HEK293T (cell line): ENCODE measurements at regions not wholly inside any gene's neighbourhood (a gene's known extent, or its start where the extent isn't known, plus 50 kb on each side); places are given as distances from the start of the nearest gene placed in this dataset.

Experiments used
- CTCF ChIA-PET: fragments of 350-600 bp; formaldehyde crosslinking; extraction: SDS; loops from one replicate; lab custom pipeline; 2021; ENCODE audit warnings: antibody characterized with exemption, inconsistent platforms; lab: Yijun Ruan, JAX
- POLR2A ChIA-PET: fragments of 350-600 bp; formaldehyde crosslinking; extraction: SDS; loops from one replicate; lab custom pipeline; 2020; ENCODE audit warnings: antibody characterized with exemption, inconsistent platforms; lab: Yijun Ruan, JAX
- DNase-seq: peaks from one replicate; pipeline ENCODE4 v3.0.0; 2012; ENCODE audit warnings: mixed read lengths; ENCODE audit errors: extremely low spot score
- ARNT ChIP-seq: fragments of 450-650 bp; IDR thresholded peaks from 2 replicates; pipeline ENCODE4 v1.6.1; 2017; ENCODE audit warnings: mild to moderate bottlenecking
- BHLHE40 ChIP-seq: fragments of 450-650 bp; IDR thresholded peaks from 2 replicates; pipeline ENCODE4 v1.6.1; 2016; ENCODE audit warnings: mild to moderate bottlenecking, moderate library complexity, borderline replicate concordance
- CTBP1 ChIP-seq: fragments of 450-650 bp; IDR thresholded peaks from 2 replicates; pipeline ENCODE4 v1.6.1; 2016; ENCODE audit warnings: borderline replicate concordance
- ELF4 ChIP-seq: fragments of 450-650 bp; IDR thresholded peaks from 2 replicates; pipeline ENCODE4 v1.6.1; 2017; ENCODE audit warnings: antibody characterized with exemption
- FOXA1 ChIP-seq: fragments of 450-650 bp; IDR thresholded peaks from 2 replicates; pipeline ENCODE4 v1.6.1; 2016; ENCODE audit warnings: mild to moderate bottlenecking
- FOXK2 ChIP-seq: fragments of 450-650 bp; IDR thresholded peaks from 2 replicates; pipeline ENCODE4 v1.6.1; 2016; ENCODE audit warnings: mild to moderate bottlenecking
- FOXM1 ChIP-seq: fragments of 450-650 bp; IDR thresholded peaks from 2 replicates; pipeline ENCODE4 v1.6.1; 2017; ENCODE audit warnings: mild to moderate bottlenecking, borderline replicate concordance
- HDGF ChIP-seq: fragments of 450-650 bp; IDR thresholded peaks from 2 replicates; pipeline ENCODE4 v1.6.1; 2017; ENCODE audit warnings: antibody characterized with exemption, borderline replicate concordance
- L3MBTL2 ChIP-seq: fragments of 450-650 bp; conservative IDR thresholded peaks from 2 replicates; pipeline ENCODE4 v1.6.1; 2016; ENCODE audit warnings: mild to moderate bottlenecking
- LEF1 ChIP-seq: fragments of 450-650 bp; IDR thresholded peaks from 2 replicates; pipeline ENCODE4 v1.6.1; 2017; ENCODE audit warnings: mild to moderate bottlenecking, borderline replicate concordance
- NFRKB ChIP-seq: fragments of 450-650 bp; IDR thresholded peaks from 2 replicates; pipeline ENCODE4 v1.6.1; 2016; ENCODE audit warnings: mild to moderate bottlenecking, moderate library complexity
- PKNOX1 ChIP-seq: fragments of 450-650 bp; IDR thresholded peaks from 2 replicates; pipeline ENCODE4 v1.6.1; 2016
- SP1 ChIP-seq: fragments of 450-650 bp; IDR thresholded peaks from 2 replicates; pipeline ENCODE4 v1.6.1; 2017
- SUZ12 ChIP-seq: fragments of 450-650 bp; IDR thresholded peaks from 2 replicates; pipeline ENCODE4 v1.6.1; 2016; ENCODE audit warnings: mild to moderate bottlenecking
- TARDBP ChIP-seq: fragments of 450-650 bp; IDR thresholded peaks from 2 replicates; pipeline ENCODE4 v1.6.1; 2016
- ZNF384 ChIP-seq: fragments of 450-650 bp; IDR thresholded peaks from 2 replicates; pipeline ENCODE4 v1.6.1; 2016

- CTCF ChIA-PET, result no interaction called here
Measured at GRCh38 chr16:60902114-60902513, 1134.1 kb downstream of the CDH8 start.

GRCh38 chr16:60882816-60883215 is 1153.4 kb downstream of the CDH8 start:
- CTCF ChIA-PET, result no interaction called here
- no peak for TF ChIP-seq NFRKB
- POLR2A ChIA-PET, result no interaction called here
- no peak for DNase-seq

More at GRCh38 chr16:60902114-60902513, 1134.1 kb downstream of the CDH8 start:
- TF ChIP-seq SP1 (no peak), ZNF384 (no peak), ELF4 (no peak), LEF1 (no peak), FOXK2 (no peak), CTBP1 (no peak), BHLHE40 (no peak), FOXM1 (no peak)
- POLR2A ChIA-PET, result no interaction called here
- no peak for DNase-seq

- CTCF ChIA-PET, result no interaction called here
- TF ChIP-seq NFRKB (no peak), FOXM1 (no peak), ZNF384 (no peak), PKNOX1 (no peak), FOXK2 (no peak), LEF1 (no peak), BHLHE40 (no peak), SP1 (no peak), TARDBP (no peak), CTBP1 (no peak), ELF4 (no peak), HDGF (no peak), SUZ12 (no peak), L3MBTL2 (no peak), ARNT (no peak)
- POLR2A ChIA-PET, result no interaction called here
- DNase-seq, result no peak
Measured at GRCh38 chr16:60852635-60853034, 1183.6 kb downstream of the CDH8 start.

GRCh38 chr16:60821661-60822060 is 1214.6 kb downstream of the CDH8 start:
- POLR2A ChIA-PET, result no interaction called here
- CTCF ChIA-PET, result no interaction called here
- DNase-seq, result no peak
- no peak for TF ChIP-seq TARDBP
- no peak for TF ChIP-seq FOXA1
- TF ChIP-seq L3MBTL2, result no peak
- no peak for TF ChIP-seq ELF4
- TF ChIP-seq SP1, result no peak
- TF ChIP-seq SUZ12, result no peak
- no peak for TF ChIP-seq ZNF384
- no peak for TF ChIP-seq ARNT
- TF ChIP-seq PKNOX1, result no peak
- TF ChIP-seq FOXK2, result no peak
- no peak for TF ChIP-seq BHLHE40
- TF ChIP-seq HDGF, result no peak
- TF ChIP-seq NFRKB, result no peak
- TF ChIP-seq CTBP1, result no peak
- no peak for TF ChIP-seq LEF1
- no peak for TF ChIP-seq FOXM1

GRCh38 chr16:60820361-60820760 is 1215.9 kb downstream of the CDH8 start:
- TF ChIP-seq TARDBP (no peak), NFRKB (no peak), FOXM1 (no peak)
- ChIA-PET POLR2A (no interaction called here), CTCF (no interaction called here)
- no peak for DNase-seq

- DNase-seq, result no peak
- ChIA-PET CTCF (no interaction called here), POLR2A (no interaction called here)
- TF ChIP-seq TARDBP (no peak), LEF1 (no peak), NFRKB (no peak), ZNF384 (no peak), SUZ12 (no peak), L3MBTL2 (no peak), ELF4 (no peak)
Measured at GRCh38 chr16:60818465-60818864, 1217.8 kb downstream of the CDH8 start.

GRCh38 chr16:60816461-60816860 is 1219.8 kb downstream of the CDH8 start:
- no peak for DNase-seq
- no peak for TF ChIP-seq ARNT
- TF ChIP-seq PKNOX1, result no peak
- no peak for TF ChIP-seq HDGF
- no peak for TF ChIP-seq BHLHE40
- TF ChIP-seq ELF4, result no peak
- ChIA-PET POLR2A (no interaction called here), CTCF (no interaction called here)
